Esophagus muscularis mucosa (tissue), 4 donors: ENCODE measurements at regions not wholly inside any gene's neighbourhood (a gene's known extent, or its start where the extent isn't known, plus 50 kb on each side); places are given as distances from the start of the nearest gene placed in this dataset.

Experiments
- DNase-seq: peaks from one replicate; pipeline ENCODE4 v3.0.0-alpha.2; 2017; ENCODE audit errors: extremely low spot score
- H3K27ac ChIP-seq, 4 donors: fragments of 200-600 bp; sonication (generic); replicated peaks in 1 of 4; 1 replicate in 3 of 4; 2 replicates in 1 of 4; pipeline ENCODE4 v1.5.1; 2016 to 2019; ENCODE audit warnings: mild to moderate bottlenecking in 1 of 4
- H3K27me3 ChIP-seq, 4 donors: fragments of 200-600 bp; sonication (generic); one replicate each; pipeline versions ENCODE4 v1.5.1 to v1.6.0; 2016 to 2019
- H3K36me3 ChIP-seq, 4 donors: fragments of 200-600 bp; sonication (generic); one replicate each; pipeline ENCODE4 v1.5.1; 2016 to 2019
- H3K4me1 ChIP-seq, 4 donors: fragments of 200-600 bp; sonication (generic); one replicate each; pipeline ENCODE4 v1.5.1; 2016 to 2019
- H3K4me3 ChIP-seq, 4 donors: fragments of 200-600 bp; sonication (generic); 1 replicate in 2 of 4; 2 replicates in 2 of 4; pipeline ENCODE4 v1.5.1; 2016 to 2019; ENCODE audit warnings: mild to moderate bottlenecking in 4 of 4, moderate library complexity in 1 of 4
- H3K9me3 ChIP-seq, 4 donors: fragments of 200-600 bp; sonication (generic); 1 replicate in 3 of 4; 2 replicates in 1 of 4; pipeline ENCODE4 v1.5.1; 2016 to 2019
- EP300 ChIP-seq: sonication (generic); formaldehyde crosslinking; IDR thresholded peaks from one replicate; pipeline ENCODE4 v1.6.1; 2017; ENCODE audit warnings: antibody characterized with exemption
- POLR2A ChIP-seq: fragments of 450-650 bp; IDR thresholded peaks from one replicate; pipeline ENCODE4 v1.6.1; 2017; ENCODE audit warnings: antibody characterized with exemption, moderate library complexity, mild to moderate bottlenecking, low read depth
- POLR2AphosphoS5 ChIP-seq, 2 donors: sonication (generic); formaldehyde crosslinking; IDR thresholded peaks; one replicate each; pipeline ENCODE4 v1.6.1; 2017; ENCODE audit warnings: antibody characterized with exemption in 2 of 2
- WGBS: methylation state at CpG from one replicate; pipeline ENCODE4 v1.1.5; 2018; 5-methylcytosine and 5-hydroxymethylcytosine counted together
- intact Hi-C: fragments of 100-400 bp; cut with DNase I; formaldehyde crosslinking; loops from one replicate; pipeline ENCODE4 v1.15.1; 2023
- TF ChIP-seq, protein P1 (sequence below), 3 experiments: fragments of 200-600 bp in 2 of 3; fragments of 450-650 bp in 1 of 3; sonication (generic) in 2 of 3; IDR thresholded peaks; one replicate each; pipeline ENCODE4 v1.5.1; 2017 to 2019; ENCODE audit warnings: antibody characterized with exemption in 3 of 3, mild to moderate bottlenecking in 2 of 3, moderate library complexity in 1 of 3

- Histone ChIP-seq H3K9me3 (no peaks in the 10 kb centered on the region), H3K27ac (no peak overlapping the region), H3K27me3 (peaks cover 0 to 26% (median 2%) of the 10 kb centered on the region in 4 donors), H3K4me3 (no peak overlapping the region), H3K4me1 (peaks cover 5 to 19% (median 13%) of the 10 kb centered on the region in 4 donors), H3K36me3 (no peaks in the 10 kb centered on the region)
- TF ChIP-seq EP300 (no peak), POLR2AphosphoS5 (IDR thresholded peaks at IDR 0.05) (no peak), POLR2A (no peak)
- TF ChIP-seq, protein P1, sequence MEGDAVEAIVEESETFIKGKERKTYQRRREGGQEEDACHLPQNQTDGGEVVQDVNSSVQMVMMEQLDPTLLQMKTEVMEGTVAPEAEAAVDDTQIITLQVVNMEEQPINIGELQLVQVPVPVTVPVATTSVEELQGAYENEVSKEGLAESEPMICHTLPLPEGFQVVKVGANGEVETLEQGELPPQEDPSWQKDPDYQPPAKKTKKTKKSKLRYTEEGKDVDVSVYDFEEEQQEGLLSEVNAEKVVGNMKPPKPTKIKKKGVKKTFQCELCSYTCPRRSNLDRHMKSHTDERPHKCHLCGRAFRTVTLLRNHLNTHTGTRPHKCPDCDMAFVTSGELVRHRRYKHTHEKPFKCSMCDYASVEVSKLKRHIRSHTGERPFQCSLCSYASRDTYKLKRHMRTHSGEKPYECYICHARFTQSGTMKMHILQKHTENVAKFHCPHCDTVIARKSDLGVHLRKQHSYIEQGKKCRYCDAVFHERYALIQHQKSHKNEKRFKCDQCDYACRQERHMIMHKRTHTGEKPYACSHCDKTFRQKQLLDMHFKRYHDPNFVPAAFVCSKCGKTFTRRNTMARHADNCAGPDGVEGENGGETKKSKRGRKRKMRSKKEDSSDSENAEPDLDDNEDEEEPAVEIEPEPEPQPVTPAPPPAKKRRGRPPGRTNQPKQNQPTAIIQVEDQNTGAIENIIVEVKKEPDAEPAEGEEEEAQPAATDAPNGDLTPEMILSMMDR (IDR thresholded peaks at IDR 0.05) = no peak
- WGBS = 91% methylated on average over 2 of the region's 2 CpGs
- no peak for DNase-seq
- intact Hi-C loops = no loop called here
Observed at GRCh38 chr22:27617214-27617881, 184.2 kb downstream of the MN1 start.

GRCh38 chr22:27620367-27621154, 181.0 kb downstream of the MN1 start:
- WGBS = 93% methylated on average over 15 of the region's 15 CpGs
- peaks cover 0 to 8% (median 0%) of the 10 kb centered on the region in 4 donors for H3K4me1 ChIP-seq
- H3K9me3 ChIP-seq = no peaks in the 10 kb centered on the region
- H3K27me3 ChIP-seq = no peaks in the 10 kb centered on the region
- intact Hi-C loops = no loop called here
- TF ChIP-seq POLR2A (no peak), POLR2AphosphoS5 (IDR thresholded peaks at IDR 0.05) (no peak), EP300 (no peak)
- TF ChIP-seq, protein P1 (IDR thresholded peaks at IDR 0.05) = no peak
- H3K4me3 ChIP-seq = no peak overlapping the region
- no peaks in the 10 kb centered on the region for H3K36me3 ChIP-seq
- DNase-seq = no peak
- H3K27ac ChIP-seq = no peak overlapping the region

- TF ChIP-seq POLR2AphosphoS5 (IDR thresholded peaks at IDR 0.05) (no peak), POLR2A (no peak), EP300 (no peak)
- TF ChIP-seq, protein P1 (IDR thresholded peaks at IDR 0.05) = no peak
- intact Hi-C loops = no loop called here
- DNase-seq = no peak
- H3K9me3 ChIP-seq = no peaks in the 10 kb centered on the region
- 90% methylated on average over 9 of the region's 10 CpGs for WGBS
- no peak overlapping the region for H3K4me3 ChIP-seq
- no peak overlapping the region for H3K27ac ChIP-seq
- H3K36me3 ChIP-seq = no peaks in the 10 kb centered on the region
- H3K4me1 ChIP-seq = peaks cover 0 to 8% (median 0%) of the 10 kb centered on the region in 4 donors
- no peaks in the 10 kb centered on the region for H3K27me3 ChIP-seq
Observed at GRCh38 chr22:27621486-27622070, 180.0 kb downstream of the MN1 start.

- TF ChIP-seq POLR2AphosphoS5 (IDR thresholded peaks at IDR 0.05) (no peak), EP300 (no peak), POLR2A (no peak)
- TF ChIP-seq, protein P1 (IDR thresholded peaks at IDR 0.05) = no peak
Observed at GRCh38 chr22:27624042-27624441, 177.5 kb downstream of the MN1 start.

More at GRCh38 chr22:27624042-27624441, 177.5 kb downstream of the MN1 start:
- WGBS = 89% methylated on average over 4 of the region's 4 CpGs
- no peaks in the 10 kb centered on the region for H3K36me3 ChIP-seq
- no peak for DNase-seq
- H3K4me3 ChIP-seq = no peak overlapping the region
- H3K9me3 ChIP-seq = no peaks in the 10 kb centered on the region
- no peak overlapping the region for H3K27ac ChIP-seq
- H3K27me3 ChIP-seq = no peaks in the 10 kb centered on the region
- H3K4me1 ChIP-seq = peaks cover 0 to 8% (median 0%) of the 10 kb centered on the region in 4 donors
- intact Hi-C loops = no loop called here
